ENCODE measurements at regions not wholly inside any gene's neighbourhood (a gene's known extent, or its start where the extent isn't known, plus 50 kb on each side); places are given as distances from the start of the nearest gene placed in this dataset.

- TF ChIP-seq CTCF (IDR thresholded peaks at IDR 0.05; ENCODE audit: borderline replicate concordance), result no peak
- no peak for DNase-seq
- intact Hi-C loops (cut with micrococcal nuclease), result no loop called here
These were observed 224.8 kb downstream of the DACT1 start for GRCh38 chr14:58862416-58863160.

GRCh38 chr14:58863661-58864345 lies 226.0 kb downstream of the DACT1 start:
- intact Hi-C loops (cut with micrococcal nuclease), result no loop called here
- peaks cover 13% of the 10 kb centered on the region for H3K9me3 ChIP-seq (replicated peaks)
- peak overlapping the region; percentile 64 for H3K27ac ChIP-seq (replicated peaks)
- DNase-seq, result no peak
- H3K4me1 ChIP-seq, result no peaks in the 10 kb centered on the region
- H3K36me3 ChIP-seq, result no peaks in the 10 kb centered on the region
- H3K27me3 ChIP-seq (ENCODE audit: low read depth), result no peaks in the 10 kb centered on the region
- H3K4me3 ChIP-seq, result no peak overlapping the region
- TF ChIP-seq CTCF (IDR thresholded peaks at IDR 0.05; ENCODE audit: borderline replicate concordance), result no peak

More at GRCh38 chr14:58862416-58863160, 224.8 kb downstream of the DACT1 start:
- Histone ChIP-seq H3K4me1 (no peaks in the 10 kb centered on the region), H3K4me3 (no peak overlapping the region), H3K36me3 (no peaks in the 10 kb centered on the region), H3K27me3 (ENCODE audit: low read depth) (no peaks in the 10 kb centered on the region), H3K27ac (replicated peaks) (no peak overlapping the region), H3K9me3 (replicated peaks) (peaks cover 25% of the 10 kb centered on the region)

GRCh38 chr14:58864751-58865513 lies 227.2 kb downstream of the DACT1 start:
- no peaks in the 10 kb centered on the region for H3K4me1 ChIP-seq
- H3K4me3 ChIP-seq, result no peak overlapping the region
- H3K9me3 ChIP-seq (replicated peaks), result peaks cover 1% of the 10 kb centered on the region
- no peaks in the 10 kb centered on the region for H3K27me3 ChIP-seq (ENCODE audit: low read depth)
- TF ChIP-seq CTCF (IDR thresholded peaks at IDR 0.05; ENCODE audit: borderline replicate concordance), result no peak
- intact Hi-C loops (cut with micrococcal nuclease), result no loop called here
- DNase-seq, result no peak
- no peaks in the 10 kb centered on the region for H3K36me3 ChIP-seq
- H3K27ac ChIP-seq (replicated peaks), result peak overlapping the region; percentile 64

GRCh38 chr14:58865514-58866281 lies 227.9 kb downstream of the DACT1 start:
- Histone ChIP-seq H3K9me3 (replicated peaks) (no peaks in the 10 kb centered on the region), H3K4me1 (no peaks in the 10 kb centered on the region), H3K27me3 (ENCODE audit: low read depth) (no peaks in the 10 kb centered on the region), H3K36me3 (no peaks in the 10 kb centered on the region), H3K4me3 (no peak overlapping the region), H3K27ac (replicated peaks) (peak overlapping the region; percentile 64)
- intact Hi-C loops (cut with micrococcal nuclease), result no loop called here
- no peak for TF ChIP-seq CTCF (IDR thresholded peaks at IDR 0.05; ENCODE audit: borderline replicate concordance)
- no peak for DNase-seq

DNA sequence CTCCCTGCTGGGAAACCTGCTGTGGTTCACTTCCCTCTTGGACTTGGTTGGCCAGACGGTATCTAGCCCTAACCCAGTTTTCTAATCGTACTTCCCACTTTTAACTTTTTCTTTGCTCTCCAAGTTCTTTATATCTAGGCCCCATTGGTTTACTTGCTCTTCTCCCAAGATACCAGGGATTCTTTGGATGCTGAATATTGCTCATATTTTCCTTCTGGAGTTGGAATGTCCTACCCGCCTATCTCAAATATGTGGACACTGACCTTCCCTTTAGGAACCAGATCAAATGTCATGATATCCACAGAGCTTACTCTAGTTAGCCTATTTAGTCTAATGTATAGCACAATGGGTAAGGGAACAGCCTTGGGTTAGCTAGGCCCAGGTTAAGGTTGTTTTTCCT lies 228.6 kb downstream of the DACT1 start:
- Histone ChIP-seq H3K9me3 (replicated peaks) (no peaks in the 10 kb centered on the region), H3K4me1 (no peaks in the 10 kb centered on the region), H3K27me3 (ENCODE audit: low read depth) (peaks cover 2% of the 10 kb centered on the region), H3K36me3 (no peaks in the 10 kb centered on the region), H3K4me3 (no peak overlapping the region), H3K27ac (replicated peaks) (peak overlapping the region; percentile 64)
- intact Hi-C loops (cut with micrococcal nuclease), result no loop called here
- TF ChIP-seq CTCF (IDR thresholded peaks at IDR 0.05; ENCODE audit: borderline replicate concordance), result no peak
- no peak for DNase-seq

Data from left ventricle myocardium inferior (tissue), 1 donor.